ENCODE measurements at regions not wholly inside any gene's neighbourhood (a gene's known extent, or its start where the extent isn't known, plus 50 kb on each side); places are given as distances from the start of the nearest gene placed in this dataset.
"Not testable (repeated sequence)": the region's sequence is repeated elsewhere in the genome, so short reads cannot be mapped to it uniquely, and the experiment has no call there.

DNA sequence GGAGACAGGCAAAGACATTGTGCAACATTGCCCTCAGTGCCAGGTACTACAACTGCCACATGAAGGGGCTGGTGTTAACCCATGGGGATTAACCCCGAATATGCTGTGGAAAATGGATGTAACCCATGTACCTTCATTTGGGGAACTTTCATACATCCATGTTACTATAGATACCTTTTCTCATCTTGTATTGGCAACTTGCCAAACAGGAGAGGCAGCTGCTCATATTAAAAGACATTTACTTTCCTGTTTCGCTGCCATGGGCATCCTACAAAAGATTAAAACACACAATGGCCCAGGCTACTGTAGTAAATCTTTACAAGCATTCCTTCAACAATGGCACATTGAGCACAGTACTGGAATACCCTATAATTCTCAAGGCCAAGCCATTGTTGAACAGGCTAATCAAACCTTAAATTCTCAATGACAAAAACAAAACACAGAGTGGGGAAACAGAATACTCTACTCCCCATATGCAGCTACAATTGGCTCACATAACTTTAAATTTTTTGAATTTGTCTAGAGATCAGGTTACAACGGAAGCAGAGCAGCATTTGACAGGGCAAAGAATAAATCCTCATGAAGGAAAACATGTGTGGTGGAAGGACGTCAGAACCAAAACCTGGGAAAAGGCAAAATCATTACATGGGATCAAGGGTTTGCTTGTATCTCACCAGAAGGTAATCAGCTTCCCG, 1723.5 kb upstream of the LRRTM1 start:
- peaks cover 18% of the 10 kb centered on the region for H3K9me3 Mint-ChIP-seq
- no peaks in the 10 kb centered on the region for H3K4me1 Mint-ChIP-seq (ENCODE audit: low read depth)
- no peak overlapping the region for H3K4me3 Mint-ChIP-seq
- no peak overlapping the region for H3K27ac Mint-ChIP-seq
- TF ChIP-seq, protein P1, sequence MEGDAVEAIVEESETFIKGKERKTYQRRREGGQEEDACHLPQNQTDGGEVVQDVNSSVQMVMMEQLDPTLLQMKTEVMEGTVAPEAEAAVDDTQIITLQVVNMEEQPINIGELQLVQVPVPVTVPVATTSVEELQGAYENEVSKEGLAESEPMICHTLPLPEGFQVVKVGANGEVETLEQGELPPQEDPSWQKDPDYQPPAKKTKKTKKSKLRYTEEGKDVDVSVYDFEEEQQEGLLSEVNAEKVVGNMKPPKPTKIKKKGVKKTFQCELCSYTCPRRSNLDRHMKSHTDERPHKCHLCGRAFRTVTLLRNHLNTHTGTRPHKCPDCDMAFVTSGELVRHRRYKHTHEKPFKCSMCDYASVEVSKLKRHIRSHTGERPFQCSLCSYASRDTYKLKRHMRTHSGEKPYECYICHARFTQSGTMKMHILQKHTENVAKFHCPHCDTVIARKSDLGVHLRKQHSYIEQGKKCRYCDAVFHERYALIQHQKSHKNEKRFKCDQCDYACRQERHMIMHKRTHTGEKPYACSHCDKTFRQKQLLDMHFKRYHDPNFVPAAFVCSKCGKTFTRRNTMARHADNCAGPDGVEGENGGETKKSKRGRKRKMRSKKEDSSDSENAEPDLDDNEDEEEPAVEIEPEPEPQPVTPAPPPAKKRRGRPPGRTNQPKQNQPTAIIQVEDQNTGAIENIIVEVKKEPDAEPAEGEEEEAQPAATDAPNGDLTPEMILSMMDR (IDR thresholded peaks at IDR 0.05) = no peak
- CTCF ChIA-PET = no interaction called here
- DNase-seq (no peak), ATAC-seq (no peak)
- POLR2A ChIA-PET = no interaction called here
- intact Hi-C loops (cut with micrococcal nuclease) = no loop called here
- no peaks in the 10 kb centered on the region for H3K27me3 Mint-ChIP-seq
- no peaks in the 10 kb centered on the region for H3K36me3 Mint-ChIP-seq (ENCODE audit: low read depth)

DNA sequence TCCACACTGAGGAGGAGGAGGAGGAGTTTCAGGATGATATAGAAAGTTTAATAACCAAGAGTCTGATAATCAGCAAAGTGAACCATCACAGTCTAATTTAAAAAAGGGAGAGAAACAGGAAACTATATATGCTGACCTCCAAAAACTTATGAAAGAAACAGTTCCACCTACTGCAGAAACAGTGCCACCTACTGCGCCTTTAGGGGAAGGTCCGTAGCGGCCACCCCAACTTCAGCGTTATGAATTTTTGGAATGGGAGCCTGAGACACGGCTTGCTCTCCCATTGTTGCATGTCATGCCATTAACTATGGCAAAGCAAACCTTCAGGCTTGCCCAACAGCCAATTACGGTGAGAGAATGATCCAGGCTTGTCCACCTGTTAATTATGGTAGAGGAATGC, 1719.2 kb upstream of the LRRTM1 start:
- ChIA-PET POLR2A (no interaction called here), CTCF (no interaction called here)
- ATAC-seq (no peak), DNase-seq (no peak)
- Mint-ChIP-seq H3K9me3 (peaks cover 12% of the 10 kb centered on the region), H3K4me1 (ENCODE audit: low read depth) (no peaks in the 10 kb centered on the region), H3K4me3 (no peak overlapping the region), H3K27me3 (no peaks in the 10 kb centered on the region), H3K36me3 (ENCODE audit: low read depth) (no peaks in the 10 kb centered on the region), H3K27ac (no peak overlapping the region)
- intact Hi-C loops (cut with micrococcal nuclease) = no loop called here
- TF ChIP-seq, protein P1 (IDR thresholded peaks at IDR 0.05) = no peak

DNA sequence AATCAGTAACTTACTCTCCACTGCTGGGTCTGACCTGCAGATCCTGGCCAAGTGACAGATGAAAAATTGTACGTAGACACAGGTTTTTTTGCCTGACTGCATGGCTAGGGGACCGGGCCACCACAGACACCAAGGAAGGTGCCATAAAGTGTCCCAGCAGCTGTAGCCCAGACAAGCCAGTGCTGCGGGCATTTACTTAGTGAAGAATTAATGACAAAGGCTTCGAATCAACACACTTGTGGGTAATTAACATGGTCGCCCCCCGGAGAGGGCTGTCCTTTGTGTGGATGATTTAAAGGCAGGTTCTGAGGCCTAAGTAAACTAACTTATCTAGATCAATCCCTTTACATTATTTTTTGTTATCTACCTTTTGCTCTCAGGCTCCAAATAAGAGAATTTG, 1709.1 kb upstream of the LRRTM1 start:
- no peak overlapping the region for H3K27ac Mint-ChIP-seq
- intact Hi-C loops (cut with micrococcal nuclease) = no loop called here
- H3K27me3 Mint-ChIP-seq = no peaks in the 10 kb centered on the region
- no peak overlapping the region for H3K4me3 Mint-ChIP-seq
- ATAC-seq = no peak
- H3K9me3 Mint-ChIP-seq = no peaks in the 10 kb centered on the region
- DNase-seq = no peak
- CTCF ChIA-PET = no interaction called here
- POLR2A ChIA-PET = no interaction called here
- TF ChIP-seq, protein P1 (IDR thresholded peaks at IDR 0.05) = no peak
- H3K36me3 Mint-ChIP-seq (ENCODE audit: low read depth) = no peaks in the 10 kb centered on the region
- H3K4me1 Mint-ChIP-seq (ENCODE audit: low read depth) = no peaks in the 10 kb centered on the region

DNA sequence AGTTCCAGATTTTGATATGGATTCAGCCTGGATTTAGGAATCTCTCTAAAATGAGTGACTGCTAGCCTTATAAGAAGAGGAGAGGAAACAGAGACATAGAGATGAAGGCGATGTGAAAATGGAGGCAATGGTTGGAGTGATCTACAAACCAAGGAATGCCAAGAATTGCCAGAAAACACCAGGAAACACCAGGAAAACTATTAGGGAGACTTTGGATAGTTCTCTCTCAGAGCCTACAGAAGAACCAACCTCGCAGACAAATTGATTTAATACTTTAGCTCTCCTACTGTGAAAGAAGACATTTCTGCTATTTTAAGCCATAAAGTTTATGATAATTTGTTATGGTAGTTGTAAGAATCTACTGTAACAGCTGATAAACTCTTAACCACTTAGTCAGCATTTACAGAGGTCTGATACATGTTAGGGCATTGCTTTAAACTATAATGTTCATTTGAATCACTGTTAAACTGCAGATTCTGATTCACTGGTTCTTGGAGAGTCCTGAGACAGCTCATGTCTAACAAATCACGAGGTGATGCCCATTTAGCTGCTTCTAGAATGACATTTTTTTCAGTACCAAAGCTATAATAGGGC, 1702.6 kb upstream of the LRRTM1 start:
- ChIA-PET POLR2A (no interaction called here), CTCF (no interaction called here)
- Mint-ChIP-seq H3K36me3 (ENCODE audit: low read depth) (no peaks in the 10 kb centered on the region), H3K27ac (no peak overlapping the region), H3K9me3 (peaks cover 6% of the 10 kb centered on the region), H3K27me3 (no peaks in the 10 kb centered on the region), H3K4me1 (ENCODE audit: low read depth) (no peaks in the 10 kb centered on the region), H3K4me3 (no peak overlapping the region)
- TF ChIP-seq, protein P1 (IDR thresholded peaks at IDR 0.05) = no peak
- no peak for ATAC-seq
- DNase-seq = no peak
- intact Hi-C loops (cut with micrococcal nuclease) = no loop called here

DNA sequence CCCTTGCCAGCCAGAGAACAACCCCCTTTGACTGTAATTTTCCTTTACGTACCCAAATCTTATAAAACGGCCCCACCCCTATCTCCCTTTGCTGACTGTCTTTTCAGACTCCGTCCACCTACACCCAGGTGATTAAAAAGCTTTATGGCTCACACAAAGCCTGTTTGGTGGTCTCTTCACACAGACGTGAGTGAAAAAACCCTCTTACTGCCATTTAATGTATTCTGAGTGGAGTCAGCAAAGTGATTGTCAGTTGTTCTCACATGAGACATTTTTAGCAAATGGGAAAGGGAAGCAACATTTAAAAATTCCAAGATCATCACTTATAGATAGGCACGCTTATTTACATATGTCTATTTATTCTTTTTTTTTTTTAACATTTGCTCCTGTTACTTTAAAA, 1701.3 kb upstream of the LRRTM1 start:
- intact Hi-C loops (cut with micrococcal nuclease); H3K4me1 Mint-ChIP-seq (ENCODE audit: low read depth); H3K27ac Mint-ChIP-seq; H3K36me3 Mint-ChIP-seq (ENCODE audit: low read depth); DNase-seq; POLR2A ChIA-PET; H3K4me3 Mint-ChIP-seq; H3K9me3 Mint-ChIP-seq; H3K27me3 Mint-ChIP-seq; CTCF ChIA-PET; ATAC-seq: not testable (repeated sequence)

Data from activated CD8-positive, alpha-beta T cell treated with anti-CD3 and anti-CD28 coated beads for 36 hours (primary cell).